ENCODE measurements at regions not wholly inside any gene's neighbourhood (a gene's known extent, or its start where the extent isn't known, plus 50 kb on each side); places are given as distances from the start of the nearest gene placed in this dataset.

DNA sequence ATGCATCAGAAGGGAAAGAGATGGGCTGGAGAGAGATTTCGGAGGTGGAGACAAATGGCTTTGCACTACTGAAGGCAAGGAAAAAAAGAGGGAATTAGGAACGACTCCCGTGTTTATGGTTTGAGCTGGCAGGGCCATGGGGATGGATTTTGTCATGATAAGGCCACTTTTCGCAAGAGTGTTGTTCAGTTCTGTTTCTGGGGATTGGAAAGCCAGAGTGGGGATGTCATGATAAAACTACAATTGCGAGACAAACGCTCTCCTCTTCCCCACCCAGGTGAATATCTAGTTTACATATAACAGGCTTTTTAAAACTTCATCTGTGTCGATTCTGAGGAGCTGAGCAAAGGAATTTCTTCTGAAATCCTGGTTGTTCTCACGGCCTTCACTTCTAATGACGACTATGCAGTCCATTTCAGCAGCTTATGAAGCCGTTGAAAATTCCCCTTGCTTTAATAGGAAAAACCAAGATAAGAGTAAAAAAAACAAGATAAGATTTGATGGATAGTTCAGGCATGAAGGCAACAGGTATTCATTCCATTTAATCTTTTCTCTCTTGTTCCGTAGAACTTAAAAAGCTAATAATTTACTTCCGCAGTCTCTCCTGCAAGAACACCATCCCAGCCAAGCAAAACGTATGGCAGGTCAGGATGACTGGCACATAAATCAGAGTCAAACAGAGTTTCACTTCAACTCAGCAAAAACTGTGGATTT lies 245.6 kb upstream of the PITRM1 start:
- TF ChIP-seq SPI1 (IDR thresholded peaks at IDR 0.05; ENCODE audit: borderline replicate concordance, low read depth): no peak
- TF ChIP-seq POLR2AphosphoS5 (IDR thresholded peaks at IDR 0.05; ENCODE audit: low read depth): no peak
- TF ChIP-seq, protein P1, sequence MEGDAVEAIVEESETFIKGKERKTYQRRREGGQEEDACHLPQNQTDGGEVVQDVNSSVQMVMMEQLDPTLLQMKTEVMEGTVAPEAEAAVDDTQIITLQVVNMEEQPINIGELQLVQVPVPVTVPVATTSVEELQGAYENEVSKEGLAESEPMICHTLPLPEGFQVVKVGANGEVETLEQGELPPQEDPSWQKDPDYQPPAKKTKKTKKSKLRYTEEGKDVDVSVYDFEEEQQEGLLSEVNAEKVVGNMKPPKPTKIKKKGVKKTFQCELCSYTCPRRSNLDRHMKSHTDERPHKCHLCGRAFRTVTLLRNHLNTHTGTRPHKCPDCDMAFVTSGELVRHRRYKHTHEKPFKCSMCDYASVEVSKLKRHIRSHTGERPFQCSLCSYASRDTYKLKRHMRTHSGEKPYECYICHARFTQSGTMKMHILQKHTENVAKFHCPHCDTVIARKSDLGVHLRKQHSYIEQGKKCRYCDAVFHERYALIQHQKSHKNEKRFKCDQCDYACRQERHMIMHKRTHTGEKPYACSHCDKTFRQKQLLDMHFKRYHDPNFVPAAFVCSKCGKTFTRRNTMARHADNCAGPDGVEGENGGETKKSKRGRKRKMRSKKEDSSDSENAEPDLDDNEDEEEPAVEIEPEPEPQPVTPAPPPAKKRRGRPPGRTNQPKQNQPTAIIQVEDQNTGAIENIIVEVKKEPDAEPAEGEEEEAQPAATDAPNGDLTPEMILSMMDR (IDR thresholded peaks at IDR 0.05; ENCODE audit: insufficient read depth, low read length): no peak
- TF ChIP-seq, protein P2, sequence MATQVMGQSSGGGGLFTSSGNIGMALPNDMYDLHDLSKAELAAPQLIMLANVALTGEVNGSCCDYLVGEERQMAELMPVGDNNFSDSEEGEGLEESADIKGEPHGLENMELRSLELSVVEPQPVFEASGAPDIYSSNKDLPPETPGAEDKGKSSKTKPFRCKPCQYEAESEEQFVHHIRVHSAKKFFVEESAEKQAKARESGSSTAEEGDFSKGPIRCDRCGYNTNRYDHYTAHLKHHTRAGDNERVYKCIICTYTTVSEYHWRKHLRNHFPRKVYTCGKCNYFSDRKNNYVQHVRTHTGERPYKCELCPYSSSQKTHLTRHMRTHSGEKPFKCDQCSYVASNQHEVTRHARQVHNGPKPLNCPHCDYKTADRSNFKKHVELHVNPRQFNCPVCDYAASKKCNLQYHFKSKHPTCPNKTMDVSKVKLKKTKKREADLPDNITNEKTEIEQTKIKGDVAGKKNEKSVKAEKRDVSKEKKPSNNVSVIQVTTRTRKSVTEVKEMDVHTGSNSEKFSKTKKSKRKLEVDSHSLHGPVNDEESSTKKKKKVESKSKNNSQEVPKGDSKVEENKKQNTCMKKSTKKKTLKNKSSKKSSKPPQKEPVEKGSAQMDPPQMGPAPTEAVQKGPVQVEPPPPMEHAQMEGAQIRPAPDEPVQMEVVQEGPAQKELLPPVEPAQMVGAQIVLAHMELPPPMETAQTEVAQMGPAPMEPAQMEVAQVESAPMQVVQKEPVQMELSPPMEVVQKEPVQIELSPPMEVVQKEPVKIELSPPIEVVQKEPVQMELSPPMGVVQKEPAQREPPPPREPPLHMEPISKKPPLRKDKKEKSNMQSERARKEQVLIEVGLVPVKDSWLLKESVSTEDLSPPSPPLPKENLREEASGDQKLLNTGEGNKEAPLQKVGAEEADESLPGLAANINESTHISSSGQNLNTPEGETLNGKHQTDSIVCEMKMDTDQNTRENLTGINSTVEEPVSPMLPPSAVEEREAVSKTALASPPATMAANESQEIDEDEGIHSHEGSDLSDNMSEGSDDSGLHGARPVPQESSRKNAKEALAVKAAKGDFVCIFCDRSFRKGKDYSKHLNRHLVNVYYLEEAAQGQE (IDR thresholded peaks at IDR 0.05; ENCODE audit: insufficient replicate concordance, low read depth): no peak
